ENCODE measurements at regions not wholly inside any gene's neighbourhood (a gene's known extent, or its start where the extent isn't known, plus 50 kb on each side); places are given as distances from the start of the nearest gene placed in this dataset.

GRCh38 chr7:40935435-40935834 is 767.5 kb downstream of the INHBA start:
- no peak for DNase-seq (ENCODE audit: low spot score)

DNA sequence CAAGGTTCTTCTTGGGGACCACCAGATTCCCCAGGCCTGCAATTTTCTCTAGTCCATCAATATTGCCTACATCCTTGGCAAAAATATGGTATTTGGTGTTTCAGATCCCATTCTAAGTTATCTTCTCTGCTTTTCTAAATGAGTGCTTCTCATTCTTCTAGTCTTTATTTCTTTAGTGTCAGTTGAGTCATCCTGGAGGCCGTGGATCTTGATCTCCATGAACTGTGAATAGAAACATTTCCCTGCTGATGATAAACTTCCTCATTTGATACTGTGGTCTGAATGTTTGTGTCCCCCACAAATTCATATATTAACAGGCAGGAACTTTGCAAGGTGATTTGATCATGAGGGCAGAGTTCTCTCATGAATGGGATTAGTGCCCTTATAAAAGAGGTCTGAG is 779.3 kb downstream of the INHBA start:
- DNase-seq (ENCODE audit: low spot score) = no peak

DNA sequence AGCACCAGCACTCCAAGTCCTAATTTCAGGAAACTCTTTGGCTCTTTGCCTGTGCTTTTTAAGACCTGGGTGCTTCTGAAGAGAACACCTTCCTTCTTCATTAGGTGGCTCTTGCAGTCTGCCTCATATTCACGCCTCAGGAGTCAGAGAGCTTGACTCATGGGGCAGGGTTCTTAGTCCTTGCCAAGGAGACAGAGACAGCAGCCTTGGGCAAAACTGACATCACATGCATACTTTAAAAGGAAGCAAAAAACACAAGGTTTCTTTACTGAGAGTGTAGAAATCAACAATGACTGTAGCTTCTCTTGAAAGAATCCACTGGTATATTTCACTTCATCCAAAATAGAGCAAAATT is 780.6 kb downstream of the INHBA start:
- no peak for DNase-seq (ENCODE audit: low spot score)

DNA sequence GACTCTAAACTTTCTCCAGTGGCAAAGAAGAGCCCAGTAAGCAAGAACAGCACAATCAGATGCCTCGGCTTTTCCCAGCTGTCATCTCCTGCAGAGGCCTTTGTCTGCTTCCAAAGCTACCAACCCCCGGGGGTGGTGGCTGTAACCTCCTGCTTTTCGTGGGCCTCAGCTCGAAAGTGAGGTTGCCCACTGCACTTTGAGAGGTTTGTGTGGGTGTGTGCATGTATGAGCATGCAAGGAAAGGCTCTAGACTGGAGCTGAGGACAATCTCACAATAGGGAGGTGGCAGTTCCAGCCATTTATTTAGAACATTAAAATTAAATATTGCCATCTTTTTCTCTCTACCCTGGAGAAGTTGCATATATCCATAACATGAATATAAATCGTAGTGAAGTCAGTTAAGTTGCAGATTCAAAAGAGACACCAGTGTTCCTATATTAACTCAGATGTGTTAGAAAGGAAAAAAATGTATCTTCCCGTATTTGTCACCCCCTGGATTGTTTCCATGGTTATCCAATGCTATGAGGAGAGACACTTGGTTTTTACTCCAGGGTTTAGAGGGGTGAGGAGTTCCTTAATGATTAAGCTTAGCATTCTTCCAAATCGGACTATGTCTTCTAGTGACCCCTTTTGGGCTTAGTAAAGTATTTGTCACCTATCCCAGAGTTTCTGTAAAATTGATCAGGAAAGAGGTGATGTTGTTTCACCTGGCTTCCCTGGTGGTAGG is 781.1 kb downstream of the INHBA start:
- DNase-seq (ENCODE audit: low spot score) = no peak

DNA sequence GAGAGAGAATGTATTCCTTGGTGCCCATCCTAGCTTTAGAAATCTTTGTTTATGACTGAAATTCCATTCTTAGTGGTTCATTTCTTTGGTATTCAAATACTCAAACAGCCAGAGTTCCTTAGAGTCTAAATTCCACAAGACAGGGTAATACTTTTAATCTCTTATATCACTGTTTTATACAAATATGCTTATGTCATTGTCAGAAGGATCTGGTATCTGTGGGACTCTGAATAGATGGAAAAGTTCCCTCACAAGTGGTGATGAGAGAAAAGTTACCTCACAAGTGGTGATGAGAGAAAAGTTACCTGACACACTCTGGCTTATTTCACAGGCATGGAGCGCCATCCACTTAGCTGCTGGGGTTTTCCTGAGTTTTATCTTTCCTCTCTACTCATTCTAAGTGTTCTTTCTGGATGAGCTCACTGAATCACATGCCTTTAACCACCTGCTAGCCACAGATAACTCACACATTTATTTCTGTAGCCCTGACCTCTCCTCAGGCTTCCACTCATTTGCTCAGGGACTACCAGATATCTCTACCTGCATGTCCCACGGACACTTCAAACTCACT is 784.0 kb downstream of the SUGCT start:
- DNase-seq (ENCODE audit: low spot score) = no peak

- no peak for DNase-seq (ENCODE audit: low spot score)
These were observed 782.0 kb downstream of the SUGCT start for GRCh38 chr7:40916813-40917212.

- no peak for DNase-seq (ENCODE audit: low spot score)
These were observed 780.3 kb downstream of the SUGCT start for GRCh38 chr7:40915071-40915470.

All from SW480 (cell line).